ENCODE measurements at regions not wholly inside any gene's neighbourhood (a gene's known extent, or its start where the extent isn't known, plus 50 kb on each side); places are given as distances from the start of the nearest gene placed in this dataset.
"Not testable (repeated sequence)": the region's sequence is repeated elsewhere in the genome, so short reads cannot be mapped to it uniquely, and the experiment has no call there.

DNA sequence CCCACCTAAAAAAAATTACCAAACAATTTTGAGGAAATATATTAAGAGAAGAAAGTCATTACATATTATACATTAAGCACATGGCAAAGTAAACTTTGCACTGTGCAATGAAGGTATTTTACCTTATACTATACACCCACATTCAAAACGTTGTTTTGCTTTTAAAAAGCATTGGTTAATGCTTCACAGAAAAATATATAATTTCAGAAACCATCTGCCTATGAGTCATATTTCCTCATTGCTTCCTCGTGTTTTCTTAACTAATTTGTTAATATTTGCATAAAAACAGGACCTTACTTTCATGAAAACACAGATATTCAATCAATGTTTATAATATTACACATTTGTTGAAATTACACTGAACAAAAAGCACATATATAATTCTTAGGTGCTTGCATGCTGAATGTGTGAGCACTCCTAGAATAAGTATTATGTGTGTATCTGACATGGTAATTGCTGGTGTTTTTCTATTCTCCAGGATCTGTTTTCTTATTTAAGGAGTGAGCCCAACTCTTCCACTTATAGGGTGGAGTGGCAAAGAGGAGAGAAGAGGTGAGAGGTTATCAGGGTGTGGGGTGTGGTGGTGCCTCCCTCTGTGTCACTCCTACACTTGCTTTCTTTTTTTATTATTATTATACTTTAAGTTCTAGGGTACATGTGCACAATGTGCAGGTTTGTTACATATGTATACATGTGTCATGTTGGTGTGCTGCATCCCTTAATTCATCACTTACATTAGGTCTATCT, 95.1 kb upstream of the IQCM start:
- no peak for DNase-seq (ENCODE audit: extremely low spot score in 2 of 2)
- Histone ChIP-seq H3K4me3 (no peak overlapping the region), H3K27ac (no peak overlapping the region), H3K4me1 (no peaks in the 10 kb centered on the region), H3K36me3 (no peaks in the 10 kb centered on the region), H3K9me3 (no peaks in the 10 kb centered on the region), H3K27me3 (no peaks in the 10 kb centered on the region)
- intact Hi-C loops (cut with DNase I): no loop called here
- TF ChIP-seq POLR2AphosphoS5 (IDR thresholded peaks at IDR 0.05; ENCODE audit: insufficient read depth in 1 of 2, low read depth in 1 of 2) (no peak), POLR2A (IDR thresholded peaks at IDR 0.05) (no peak)

DNA sequence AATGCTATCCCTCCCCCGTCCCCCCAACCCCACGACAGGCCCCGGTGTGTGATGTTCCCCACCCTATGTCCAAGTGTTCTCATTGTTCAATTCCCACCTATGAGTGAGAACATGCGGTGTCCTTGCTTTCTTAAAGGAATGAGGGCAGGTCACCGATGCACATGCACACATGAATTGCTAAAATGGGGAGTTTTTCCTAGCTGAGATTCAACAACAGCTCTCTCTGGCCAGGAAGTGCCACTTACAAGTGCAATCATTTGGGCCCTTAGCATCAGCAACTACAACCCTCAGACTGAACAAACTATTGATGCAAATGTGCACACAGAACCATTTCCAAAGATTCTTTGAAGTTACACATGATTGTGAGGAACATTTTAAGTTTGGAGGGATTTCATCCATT, 95.7 kb upstream of the IQCM start:
- Histone ChIP-seq H3K4me1 (no peaks in the 10 kb centered on the region), H3K4me3 (no peak overlapping the region), H3K36me3 (no peaks in the 10 kb centered on the region), H3K9me3 (no peaks in the 10 kb centered on the region), H3K27me3 (no peaks in the 10 kb centered on the region), H3K27ac (no peak overlapping the region)
- intact Hi-C loops (cut with DNase I): no loop called here
- no peak for DNase-seq (ENCODE audit: extremely low spot score in 2 of 2)
- TF ChIP-seq POLR2A (IDR thresholded peaks at IDR 0.05) (no peak), POLR2AphosphoS5 (IDR thresholded peaks at IDR 0.05; ENCODE audit: insufficient read depth in 1 of 2, low read depth in 1 of 2) (no peak)
- TF ChIP-seq, protein P1, sequence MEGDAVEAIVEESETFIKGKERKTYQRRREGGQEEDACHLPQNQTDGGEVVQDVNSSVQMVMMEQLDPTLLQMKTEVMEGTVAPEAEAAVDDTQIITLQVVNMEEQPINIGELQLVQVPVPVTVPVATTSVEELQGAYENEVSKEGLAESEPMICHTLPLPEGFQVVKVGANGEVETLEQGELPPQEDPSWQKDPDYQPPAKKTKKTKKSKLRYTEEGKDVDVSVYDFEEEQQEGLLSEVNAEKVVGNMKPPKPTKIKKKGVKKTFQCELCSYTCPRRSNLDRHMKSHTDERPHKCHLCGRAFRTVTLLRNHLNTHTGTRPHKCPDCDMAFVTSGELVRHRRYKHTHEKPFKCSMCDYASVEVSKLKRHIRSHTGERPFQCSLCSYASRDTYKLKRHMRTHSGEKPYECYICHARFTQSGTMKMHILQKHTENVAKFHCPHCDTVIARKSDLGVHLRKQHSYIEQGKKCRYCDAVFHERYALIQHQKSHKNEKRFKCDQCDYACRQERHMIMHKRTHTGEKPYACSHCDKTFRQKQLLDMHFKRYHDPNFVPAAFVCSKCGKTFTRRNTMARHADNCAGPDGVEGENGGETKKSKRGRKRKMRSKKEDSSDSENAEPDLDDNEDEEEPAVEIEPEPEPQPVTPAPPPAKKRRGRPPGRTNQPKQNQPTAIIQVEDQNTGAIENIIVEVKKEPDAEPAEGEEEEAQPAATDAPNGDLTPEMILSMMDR (IDR thresholded peaks at IDR 0.05): no peak

DNA sequence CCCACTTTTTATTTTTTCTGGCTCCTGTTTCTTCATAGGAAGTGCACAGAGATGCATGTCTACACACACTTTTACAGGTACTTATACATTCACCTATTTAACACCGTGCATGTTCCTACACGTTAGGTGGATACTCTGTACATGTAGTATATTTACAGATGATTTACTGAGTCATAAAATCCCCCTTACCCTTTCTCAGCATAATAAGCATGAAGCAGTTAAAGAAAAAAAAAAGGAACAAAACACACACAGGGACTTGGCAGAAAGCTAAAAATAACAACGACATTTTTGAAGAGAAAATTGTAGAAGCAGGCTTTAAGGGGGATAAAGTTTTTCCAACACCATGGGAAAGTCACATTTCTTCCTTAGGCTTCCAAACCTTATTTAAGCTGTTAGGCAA, 96.4 kb upstream of the IQCM start:
- TF ChIP-seq, protein P1 (IDR thresholded peaks at IDR 0.05): no peak
- no peak for TF ChIP-seq POLR2A (IDR thresholded peaks at IDR 0.05)
- TF ChIP-seq POLR2AphosphoS5 (IDR thresholded peaks at IDR 0.05; ENCODE audit: insufficient read depth in 1 of 2, low read depth in 1 of 2): no peak
- no peaks in the 10 kb centered on the region for H3K36me3 ChIP-seq
- H3K4me1 ChIP-seq: no peaks in the 10 kb centered on the region
- DNase-seq (ENCODE audit: extremely low spot score in 2 of 2): no peak
- intact Hi-C loops (cut with DNase I): no loop called here
- no peaks in the 10 kb centered on the region for H3K9me3 ChIP-seq
- no peak overlapping the region for H3K27ac ChIP-seq
- H3K27me3 ChIP-seq: no peaks in the 10 kb centered on the region
- H3K4me3 ChIP-seq: no peak overlapping the region

DNA sequence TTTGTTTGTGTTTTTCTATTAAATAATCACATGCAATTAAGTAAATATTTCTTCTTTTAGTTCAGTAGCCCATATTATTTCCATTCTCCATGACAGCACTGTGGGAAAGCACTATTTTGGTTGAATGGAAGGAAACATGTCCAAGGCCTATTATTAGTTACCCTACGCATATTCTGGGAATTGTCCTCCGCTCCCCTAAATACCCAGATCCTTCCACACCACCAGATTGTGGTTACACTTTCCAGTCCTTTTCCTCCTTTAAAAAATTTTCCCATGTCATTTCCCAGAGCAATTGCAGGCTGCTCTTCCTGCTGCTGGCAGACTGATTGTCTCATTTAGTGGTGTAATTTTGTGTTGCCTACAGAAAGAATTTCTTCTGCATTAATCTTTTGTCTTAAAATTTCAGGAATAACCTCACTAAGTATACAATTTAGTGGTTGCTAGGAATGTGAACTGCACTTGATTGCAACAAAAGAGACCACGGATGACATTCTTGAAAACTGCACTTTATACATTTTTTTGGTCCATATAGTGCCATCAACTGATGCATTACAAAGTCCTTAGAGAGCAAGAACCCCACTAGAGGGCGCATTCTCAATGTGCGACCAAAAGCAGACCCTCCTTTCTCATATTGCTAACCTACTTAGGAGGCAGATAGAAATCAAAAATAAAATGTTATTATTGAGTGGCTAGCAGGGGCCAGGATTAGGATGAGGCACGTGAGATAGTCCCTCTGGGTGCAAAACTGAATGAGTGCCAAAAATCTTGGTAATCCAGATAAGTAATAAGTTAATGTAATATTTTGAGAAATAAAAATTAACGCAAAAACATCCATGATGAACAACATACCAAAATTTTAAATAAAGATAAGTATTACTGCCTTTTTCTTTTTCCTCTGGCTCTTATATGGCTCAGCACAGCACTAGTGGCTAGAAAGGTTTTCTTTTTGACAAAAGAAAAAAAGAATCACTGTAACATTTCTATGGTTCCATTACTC, 98.8 kb upstream of the IQCM start:
- no peak overlapping the region for H3K4me3 ChIP-seq
- no peaks in the 10 kb centered on the region for H3K27me3 ChIP-seq
- TF ChIP-seq, protein P1 (IDR thresholded peaks at IDR 0.05): no peak
- no peak for TF ChIP-seq POLR2AphosphoS5 (IDR thresholded peaks at IDR 0.05; ENCODE audit: insufficient read depth in 1 of 2, low read depth in 1 of 2)
- TF ChIP-seq POLR2A (IDR thresholded peaks at IDR 0.05): no peak
- no peaks in the 10 kb centered on the region for H3K4me1 ChIP-seq
- no peak overlapping the region for H3K27ac ChIP-seq
- intact Hi-C loops (cut with DNase I): no loop called here
- no peaks in the 10 kb centered on the region for H3K36me3 ChIP-seq
- H3K9me3 ChIP-seq: no peaks in the 10 kb centered on the region
- DNase-seq (ENCODE audit: extremely low spot score in 2 of 2): no peak

DNA sequence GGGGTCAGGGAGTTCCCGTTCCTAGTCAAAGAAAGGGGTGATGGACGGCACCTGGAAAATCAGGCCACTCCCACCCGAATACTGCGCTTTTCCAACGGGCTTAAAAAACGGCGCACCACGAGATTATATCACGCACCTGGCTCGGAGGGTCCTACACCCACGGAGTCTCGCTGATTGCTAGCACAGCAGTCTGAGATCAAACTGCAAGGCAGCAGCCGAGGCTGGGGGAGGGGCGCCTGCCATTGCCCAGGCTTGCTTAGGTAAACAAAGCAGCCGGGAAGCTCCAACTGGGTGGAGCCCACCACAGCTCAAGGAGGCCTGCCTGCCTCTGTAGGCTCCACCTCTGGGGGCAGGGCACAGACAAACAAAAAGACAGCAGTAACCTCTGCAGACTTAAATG, 100.1 kb upstream of the IQCM start:
- H3K27me3 ChIP-seq; DNase-seq (ENCODE audit: extremely low spot score in 2 of 2); intact Hi-C loops (cut with DNase I); H3K27ac ChIP-seq; H3K4me3 ChIP-seq; H3K36me3 ChIP-seq; H3K4me1 ChIP-seq; H3K9me3 ChIP-seq: not testable (repeated sequence)
